CD14-positive monocyte (primary cell): ENCODE measurements at regions not wholly inside any gene's neighbourhood (a gene's known extent, or its start where the extent isn't known, plus 50 kb on each side); places are given as distances from the start of the nearest gene placed in this dataset.

Experiments
- DNase-seq, 3 donors: peaks; one replicate each; pipeline ENCODE4 v3.0.0-alpha.2; 2011 to 2022
- H2AFZ ChIP-seq: 2 replicates; pipeline ENCODE4 v1.6.0; 2012; ENCODE audit warnings: mild to moderate bottlenecking, low read depth, low read length, inconsistent platforms; ENCODE audit not compliant: insufficient read depth, poor library complexity, severe bottlenecking
- H3K27ac ChIP-seq, 2 donors: 1 replicate in 1 of 2; 2 replicates in 1 of 2; pipeline ENCODE4 v1.5.1; 2012 to 2013; ENCODE audit warnings: low read length in 2 of 2, control low read depth in 1 of 2, inconsistent platforms in 1 of 2, low read depth in 1 of 2, mild to moderate bottlenecking in 1 of 2
- H3K27me3 ChIP-seq, 2 donors: one replicate each; pipeline versions ENCODE4 v1.6.0 to v1.6.1; 2011 to 2013; ENCODE audit warnings: low read length in 2 of 2; ENCODE audit not compliant: control insufficient read depth in 2 of 2, insufficient read depth in 2 of 2
- H3K36me3 ChIP-seq, 2 donors: replicated peaks in 1 of 2; 1 replicate in 1 of 2; 2 replicates in 1 of 2; pipeline versions ENCODE4 v1.5.1 to v1.6.1; 2012 to 2013; ENCODE audit warnings: low read length in 2 of 2, control low read depth in 1 of 2, inconsistent platforms in 1 of 2, mild to moderate bottlenecking in 1 of 2; ENCODE audit not compliant: insufficient read depth in 2 of 2, control insufficient read depth in 1 of 2
- H3K4me1 ChIP-seq, 2 donors: 1 replicate in 1 of 2; 2 replicates in 1 of 2; pipeline versions ENCODE4 v1.5.1 to v1.6.1; 2012 to 2013; ENCODE audit warnings: low read length in 2 of 2, control low read depth in 1 of 2, inconsistent platforms in 1 of 2, mild to moderate bottlenecking in 1 of 2, moderate library complexity in 1 of 2; ENCODE audit not compliant: insufficient read depth in 2 of 2, control insufficient read depth in 1 of 2
- H3K4me2 ChIP-seq: replicated peaks from 2 replicates; pipeline ENCODE3; 2012; ENCODE audit warnings: low read length, moderate library complexity, mild to moderate bottlenecking; ENCODE audit not compliant: poor library complexity, severe bottlenecking; ENCODE audit errors: extremely low read depth
- H3K4me3 ChIP-seq, 3 experiments: fragments of 200-600 bp in 1 of 3; sonication (generic) in 1 of 3; replicated peaks in 1 of 3; 1 replicate in 2 of 3; 2 replicates in 1 of 3; pipeline ENCODE4 v1.5.1; 2011 to 2013; ENCODE audit warnings: low read length in 3 of 3, mild to moderate bottlenecking in 3 of 3, control low read depth in 2 of 3, low read depth in 2 of 3, inconsistent platforms in 1 of 3, moderate library complexity in 1 of 3
- H3K79me2 ChIP-seq: 2 replicates; pipeline ENCODE4 v1.6.0; 2012; ENCODE audit warnings: mild to moderate bottlenecking, control low read depth, inconsistent platforms, low read length, moderate library complexity; ENCODE audit not compliant: insufficient read depth
- H3K9ac ChIP-seq: 2 replicates; pipeline ENCODE4 v1.6.0; 2017; ENCODE audit warnings: low read length, mild to moderate bottlenecking; ENCODE audit not compliant: insufficient read depth, poor library complexity, severe bottlenecking
- H3K9me3 ChIP-seq, 2 donors: replicated peaks in 1 of 2; 1 replicate in 1 of 2; 2 replicates in 1 of 2; pipeline versions ENCODE4 v1.5.1 to v1.6.1; 2012 to 2013; ENCODE audit warnings: low read length in 2 of 2, control low read depth in 1 of 2; ENCODE audit not compliant: control insufficient read depth in 1 of 2, insufficient read depth in 1 of 2
- H4K20me1 ChIP-seq: 2 replicates; pipeline ENCODE4 v1.6.0; 2012; ENCODE audit warnings: mild to moderate bottlenecking, low read length, control low read depth, moderate library complexity; ENCODE audit not compliant: insufficient read depth
- H3K27ac Mint-ChIP-seq, 7 donors: one replicate each; pipeline ENCODE4 v1.8.0; 2020; ENCODE audit warnings: mild to moderate bottlenecking in 7 of 7, mixed read lengths in 7 of 7, moderate library complexity in 6 of 7, inconsistent platforms in 2 of 7
- H3K27me3 Mint-ChIP-seq, 3 donors: one replicate each; pipeline ENCODE4 v1.8.0; 2021 to 2022; ENCODE audit warnings: low read depth in 3 of 3, mild to moderate bottlenecking in 3 of 3, mixed read lengths in 3 of 3, moderate library complexity in 3 of 3, inconsistent platforms in 1 of 3
- H3K36me3 Mint-ChIP-seq, 2 donors: one replicate each; pipeline ENCODE4 v1.8.0; 2020; ENCODE audit warnings: mixed read lengths in 2 of 2, inconsistent platforms in 1 of 2, mild to moderate bottlenecking in 1 of 2
- H3K4me1 Mint-ChIP-seq: one replicate; pipeline ENCODE4 v1.8.0; 2020; ENCODE audit warnings: mild to moderate bottlenecking, mixed read lengths
- H3K4me3 Mint-ChIP-seq, 2 donors: one replicate each; pipeline ENCODE4 v1.8.0; 2020; ENCODE audit warnings: mild to moderate bottlenecking in 2 of 2, mixed read lengths in 2 of 2, moderate library complexity in 1 of 2
- H3K9me3 Mint-ChIP-seq, 7 donors: one replicate each; pipeline ENCODE4 v1.8.0; 2020 to 2022; ENCODE audit warnings: mixed read lengths in 7 of 7, mild to moderate bottlenecking in 6 of 7, moderate library complexity in 6 of 7, inconsistent platforms in 2 of 7
- WGBS: methylation state at CpG from one replicate; pipeline ENCODE4 v1.1.5; 2013; ENCODE audit warnings: missing lambda C conversion rate; ENCODE audit not compliant: insufficient coverage; 5-methylcytosine and 5-hydroxymethylcytosine counted together
- intact Hi-C, 2 donors: fragments of 100-400 bp; cut with micrococcal nuclease; formaldehyde crosslinking; loops; one replicate each; pipeline versions ENCODE4 v1.15.0 to v1.15.1; 2023
- TF ChIP-seq, protein P1 (sequence below): fragments of 200-600 bp; IDR thresholded peaks from one replicate; pipeline ENCODE4 v1.8.0; 2022; ENCODE audit warnings: antibody characterized with exemption, mild to moderate bottlenecking

DNA sequence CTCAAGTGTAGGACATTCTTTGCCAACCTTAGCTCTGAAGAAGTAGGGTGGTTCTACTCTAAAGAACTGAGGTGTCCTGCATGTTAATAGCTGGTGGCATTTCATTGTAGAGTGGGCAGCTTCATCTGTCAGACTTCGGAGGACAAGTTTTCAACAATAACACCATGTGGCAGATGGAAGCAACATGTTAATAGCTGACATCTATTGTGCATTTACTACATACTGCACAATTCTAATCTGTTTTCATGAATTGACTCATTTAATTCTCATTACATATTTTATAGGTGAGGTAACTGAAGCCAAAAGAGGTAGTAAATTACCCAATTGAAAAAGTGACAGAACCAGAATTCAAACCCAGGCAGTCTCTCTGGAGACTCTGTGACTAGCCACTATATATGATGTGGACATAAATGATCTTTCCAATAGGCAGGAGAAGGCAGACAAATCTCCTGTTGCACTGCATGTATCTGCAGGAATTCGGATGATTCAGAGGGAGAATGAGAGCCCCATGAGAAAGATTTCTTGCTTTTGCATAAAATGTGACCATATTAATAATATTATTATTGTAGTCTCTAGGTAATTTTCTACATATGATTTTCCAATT, 137.2 kb upstream of the E2F7 start:
- no peaks in the 10 kb centered on the region for H3K4me1 Mint-ChIP-seq
- no peak for DNase-seq
- Histone ChIP-seq H3K9ac (no peak overlapping the region), H3K27me3 (no peaks in the 10 kb centered on the region), H3K27ac (no peak overlapping the region), H4K20me1 (no peaks in the 10 kb centered on the region), H3K9me3 (no peaks in the 10 kb centered on the region), H3K4me1 (no peaks in the 10 kb centered on the region), H3K4me2 (no peak overlapping the region), H3K79me2 (no peaks in the 10 kb centered on the region), H2AFZ (no peak overlapping the region), H3K4me3 (no peak overlapping the region), H3K36me3 (no peaks in the 10 kb centered on the region)
- peaks cover 0 to 10% (median 2%) of the 10 kb centered on the region in 7 donors for H3K9me3 Mint-ChIP-seq
- peaks cover 0 to 3% (median 0%) of the 10 kb centered on the region in 3 donors for H3K27me3 Mint-ChIP-seq
- no peak overlapping the region for H3K27ac Mint-ChIP-seq
- intact Hi-C loops = no loop called here
- H3K4me3 Mint-ChIP-seq = no peak overlapping the region
- WGBS = no CpG with 5 or more reads among the region's 2 CpGs
- H3K36me3 Mint-ChIP-seq = no peaks in the 10 kb centered on the region
- TF ChIP-seq, protein P1, sequence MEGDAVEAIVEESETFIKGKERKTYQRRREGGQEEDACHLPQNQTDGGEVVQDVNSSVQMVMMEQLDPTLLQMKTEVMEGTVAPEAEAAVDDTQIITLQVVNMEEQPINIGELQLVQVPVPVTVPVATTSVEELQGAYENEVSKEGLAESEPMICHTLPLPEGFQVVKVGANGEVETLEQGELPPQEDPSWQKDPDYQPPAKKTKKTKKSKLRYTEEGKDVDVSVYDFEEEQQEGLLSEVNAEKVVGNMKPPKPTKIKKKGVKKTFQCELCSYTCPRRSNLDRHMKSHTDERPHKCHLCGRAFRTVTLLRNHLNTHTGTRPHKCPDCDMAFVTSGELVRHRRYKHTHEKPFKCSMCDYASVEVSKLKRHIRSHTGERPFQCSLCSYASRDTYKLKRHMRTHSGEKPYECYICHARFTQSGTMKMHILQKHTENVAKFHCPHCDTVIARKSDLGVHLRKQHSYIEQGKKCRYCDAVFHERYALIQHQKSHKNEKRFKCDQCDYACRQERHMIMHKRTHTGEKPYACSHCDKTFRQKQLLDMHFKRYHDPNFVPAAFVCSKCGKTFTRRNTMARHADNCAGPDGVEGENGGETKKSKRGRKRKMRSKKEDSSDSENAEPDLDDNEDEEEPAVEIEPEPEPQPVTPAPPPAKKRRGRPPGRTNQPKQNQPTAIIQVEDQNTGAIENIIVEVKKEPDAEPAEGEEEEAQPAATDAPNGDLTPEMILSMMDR = no peak

DNA sequence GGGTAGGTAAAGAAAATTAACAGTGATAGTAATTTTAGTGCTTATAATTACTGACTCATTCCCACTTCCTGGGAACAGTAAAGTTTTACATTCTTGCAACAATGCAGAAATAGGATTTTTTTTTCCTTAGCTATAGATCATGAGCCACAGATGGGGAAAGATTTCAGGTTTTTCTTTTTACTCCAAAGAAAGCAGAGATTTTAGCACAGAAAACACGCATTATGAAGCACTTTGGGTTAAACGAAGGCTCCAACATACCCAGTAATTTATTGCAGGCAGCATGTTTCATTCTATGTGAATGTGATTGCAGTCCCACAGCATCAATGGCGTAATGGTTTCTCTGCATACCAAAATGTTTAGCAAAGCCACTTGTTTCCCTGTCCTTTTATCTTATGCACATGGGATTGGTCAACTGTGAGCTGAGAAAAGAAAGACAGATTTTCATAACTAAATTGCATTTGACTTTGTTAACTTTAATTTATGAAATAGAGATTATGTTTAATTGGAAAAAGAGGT, 124.6 kb upstream of the E2F7 start:
- H2AFZ ChIP-seq = no peak overlapping the region
- Mint-ChIP-seq H3K27ac (no peak overlapping the region), H3K9me3 (no peaks in the 10 kb centered on the region), H3K4me3 (no peak overlapping the region), H3K4me1 (no peaks in the 10 kb centered on the region), H3K36me3 (no peaks in the 10 kb centered on the region), H3K27me3 (no peaks in the 10 kb centered on the region)
- no peaks in the 10 kb centered on the region for H3K4me1 ChIP-seq
- WGBS = 90% methylated on average over 2 of the region's 3 CpGs
- no peak overlapping the region for H3K4me2 ChIP-seq
- no peaks in the 10 kb centered on the region for H3K36me3 ChIP-seq
- no peak for DNase-seq
- TF ChIP-seq, protein P1 = no peak
- no peaks in the 10 kb centered on the region for H3K27me3 ChIP-seq
- no peaks in the 10 kb centered on the region for H4K20me1 ChIP-seq
- H3K9ac ChIP-seq = no peak overlapping the region
- H3K79me2 ChIP-seq = no peaks in the 10 kb centered on the region
- H3K9me3 ChIP-seq = no peaks in the 10 kb centered on the region
- no peak overlapping the region for H3K4me3 ChIP-seq
- intact Hi-C loops = no loop called here
- no peak overlapping the region for H3K27ac ChIP-seq
